Neural progenitor cell (in vitro differentiated cells): ENCODE measurements at regions not wholly inside any gene's neighbourhood (a gene's known extent, or its start where the extent isn't known, plus 50 kb on each side); places are given as distances from the start of the nearest gene placed in this dataset.

Source experiments
- DNase-seq: peaks from one replicate; pipeline ENCODE4 v3.0.0-alpha.2; 2016; ENCODE audit warnings: low spot score
- H2AFZ ChIP-seq: fragments of 200-600 bp; sonication (generic); replicated peaks from 2 replicates; pipeline ENCODE4 v1.6.1; 2016; ENCODE audit warnings: antibody characterized with exemption
- H3F3A ChIP-seq: fragments of 200-600 bp; sonication (generic); 2 replicates; pipeline ENCODE4 v1.6.1; 2016; ENCODE audit warnings: antibody characterized with exemption, low read depth
- H3K27ac ChIP-seq: fragments of 200-600 bp; sonication (generic); 2 replicates; pipeline ENCODE4 v1.5.1; 2016; ENCODE audit warnings: mild to moderate bottlenecking
- H3K27me3 ChIP-seq: fragments of 200-600 bp; sonication (generic); 2 replicates; pipeline ENCODE4 v1.6.1; 2016; ENCODE audit warnings: mild to moderate bottlenecking, moderate library complexity
- H3K36me3 ChIP-seq: fragments of 200-600 bp; sonication (generic); 2 replicates; pipeline ENCODE4 v1.5.1; 2016
- H3K4me1 ChIP-seq: fragments of 200-600 bp; sonication (generic); 2 replicates; pipeline ENCODE4 v1.6.1; 2016; ENCODE audit warnings: mixed run types
- H3K4me2 ChIP-seq: fragments of 200-600 bp; sonication (generic); 2 replicates; pipeline ENCODE4 v1.6.1; 2016
- H3K4me3 ChIP-seq: fragments of 200-600 bp; sonication (generic); 2 replicates; pipeline ENCODE4 v1.5.1; 2016
- H3K79me2 ChIP-seq: fragments of 200-600 bp; sonication (generic); 2 replicates; pipeline ENCODE4 v1.6.1; 2016; ENCODE audit warnings: low read depth
- H3K9ac ChIP-seq: fragments of 200-600 bp; sonication (generic); 2 replicates; pipeline ENCODE4 v1.6.1; 2016
- H3K9me3 ChIP-seq: fragments of 200-600 bp; sonication (generic); 2 replicates; pipeline ENCODE4 v1.5.1; 2016; ENCODE audit warnings: low read depth
- H4K20me1 ChIP-seq: fragments of 200-600 bp; sonication (generic); 2 replicates; pipeline ENCODE4 v1.6.1; 2016; ENCODE audit warnings: low read depth
- H3K27ac Mint-ChIP-seq: 3 replicates; pipeline ENCODE4 v1.8.0; 2021; ENCODE audit warnings: mixed read lengths
- H3K27me3 Mint-ChIP-seq: 2 replicates; pipeline ENCODE4 v1.8.0; 2022; ENCODE audit warnings: low read depth, mild to moderate bottlenecking, inconsistent platforms, moderate library complexity, mixed read lengths; ENCODE audit not compliant: insufficient read depth
- H3K36me3 Mint-ChIP-seq: 3 replicates; pipeline ENCODE4 v1.8.0; 2021; ENCODE audit warnings: mixed read lengths
- H3K4me1 Mint-ChIP-seq: 3 replicates; pipeline ENCODE4 v1.8.0; 2021; ENCODE audit warnings: mixed read lengths
- H3K4me3 Mint-ChIP-seq: 3 replicates; pipeline ENCODE4 v1.8.0; 2021; ENCODE audit warnings: mild to moderate bottlenecking, moderate library complexity, mixed read lengths
- H3K9me3 Mint-ChIP-seq: 3 replicates; pipeline ENCODE4 v1.8.0; 2020; ENCODE audit warnings: mixed read lengths
- EZH2 ChIP-seq: fragments of 200-600 bp; sonication (generic); IDR thresholded peaks from 2 replicates; pipeline ENCODE4 v1.6.1; 2017; ENCODE audit warnings: antibody characterized with exemption, mild to moderate bottlenecking, moderate library complexity
- EZH2phosphoT487 ChIP-seq: fragments of 200-600 bp; sonication (generic); IDR thresholded peaks from 2 replicates; pipeline ENCODE4 v1.6.1; 2017; ENCODE audit warnings: antibody characterized with exemption
- TF ChIP-seq, protein P1 (sequence below): fragments of 200-600 bp; sonication (generic); IDR thresholded peaks from 2 replicates; pipeline ENCODE4 v1.5.1; 2017; ENCODE audit warnings: antibody characterized with exemption, mild to moderate bottlenecking

GRCh38 chr3:178156301-178156700 is 379.9 kb upstream of the KCNMB2 start:
- Mint-ChIP-seq H3K27ac (peak overlapping the region; percentile 19), H3K36me3 (peaks cover 2% of the 10 kb centered on the region), H3K4me3 (no peak overlapping the region), H3K4me1 (peaks cover 17% of the 10 kb centered on the region), H3K27me3 (peaks cover 3% of the 10 kb centered on the region), H3K9me3 (peaks cover 7% of the 10 kb centered on the region)
- Histone ChIP-seq H3K27ac (no peak overlapping the region), H3K9me3 (no peaks in the 10 kb centered on the region), H3K4me1 (peaks cover 16% of the 10 kb centered on the region), H3K4me2 (no peak overlapping the region), H3K4me3 (no peak overlapping the region), H4K20me1 (no peaks in the 10 kb centered on the region), H3K79me2 (no peaks in the 10 kb centered on the region), H2AFZ (no peak overlapping the region), H3K27me3 (no peaks in the 10 kb centered on the region), H3F3A (peaks cover 22% of the 10 kb centered on the region), H3K36me3 (peaks cover 3% of the 10 kb centered on the region), H3K9ac (no peak overlapping the region)
- no peak for DNase-seq
- TF ChIP-seq EZH2, result no peak
- TF ChIP-seq, protein P1, sequence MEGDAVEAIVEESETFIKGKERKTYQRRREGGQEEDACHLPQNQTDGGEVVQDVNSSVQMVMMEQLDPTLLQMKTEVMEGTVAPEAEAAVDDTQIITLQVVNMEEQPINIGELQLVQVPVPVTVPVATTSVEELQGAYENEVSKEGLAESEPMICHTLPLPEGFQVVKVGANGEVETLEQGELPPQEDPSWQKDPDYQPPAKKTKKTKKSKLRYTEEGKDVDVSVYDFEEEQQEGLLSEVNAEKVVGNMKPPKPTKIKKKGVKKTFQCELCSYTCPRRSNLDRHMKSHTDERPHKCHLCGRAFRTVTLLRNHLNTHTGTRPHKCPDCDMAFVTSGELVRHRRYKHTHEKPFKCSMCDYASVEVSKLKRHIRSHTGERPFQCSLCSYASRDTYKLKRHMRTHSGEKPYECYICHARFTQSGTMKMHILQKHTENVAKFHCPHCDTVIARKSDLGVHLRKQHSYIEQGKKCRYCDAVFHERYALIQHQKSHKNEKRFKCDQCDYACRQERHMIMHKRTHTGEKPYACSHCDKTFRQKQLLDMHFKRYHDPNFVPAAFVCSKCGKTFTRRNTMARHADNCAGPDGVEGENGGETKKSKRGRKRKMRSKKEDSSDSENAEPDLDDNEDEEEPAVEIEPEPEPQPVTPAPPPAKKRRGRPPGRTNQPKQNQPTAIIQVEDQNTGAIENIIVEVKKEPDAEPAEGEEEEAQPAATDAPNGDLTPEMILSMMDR, result no peak
- no peak for TF ChIP-seq EZH2phosphoT487

DNA sequence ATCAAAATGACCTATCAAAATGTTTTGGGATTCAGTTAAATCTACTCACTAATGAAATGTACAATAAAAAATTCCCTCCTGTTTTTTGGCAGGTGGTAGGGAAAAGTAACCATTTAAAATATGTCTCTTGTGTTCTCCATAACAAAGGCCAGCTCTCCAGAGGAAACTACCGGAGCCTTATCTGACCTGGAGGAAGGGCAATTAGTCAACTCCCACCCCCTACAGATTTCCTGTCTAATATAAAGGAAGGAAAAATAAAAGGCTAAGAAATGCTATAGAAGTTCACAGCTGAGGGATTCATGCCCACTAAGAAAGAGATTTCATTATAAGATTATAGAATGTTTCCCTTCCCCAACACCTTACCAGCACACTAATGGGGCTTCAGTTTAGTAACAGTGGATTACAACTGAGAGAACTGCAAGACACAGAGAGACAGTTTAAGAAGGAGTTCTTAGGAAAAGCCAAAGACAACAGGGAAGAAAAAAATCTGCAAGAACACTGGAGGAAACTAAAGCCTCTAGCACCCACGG is 376.5 kb upstream of the KCNMB2 start:
- Histone ChIP-seq H3K4me3 (peak overlapping the region; percentile 25), H3K4me2 (peak overlapping the region; percentile 48), H3K4me1 (peaks cover 16% of the 10 kb centered on the region), H4K20me1 (no peaks in the 10 kb centered on the region), H3K9ac (no peak overlapping the region), H3F3A (peaks cover 22% of the 10 kb centered on the region), H3K27me3 (no peaks in the 10 kb centered on the region), H3K79me2 (no peaks in the 10 kb centered on the region), H3K27ac (peak overlapping the region; percentile 83), H2AFZ (no peak overlapping the region), H3K36me3 (peaks cover 4% of the 10 kb centered on the region), H3K9me3 (no peaks in the 10 kb centered on the region)
- peaks cover 4% of the 10 kb centered on the region for H3K36me3 Mint-ChIP-seq
- peak; percentile 39 for DNase-seq
- no peak overlapping the region for H3K4me3 Mint-ChIP-seq
- H3K4me1 Mint-ChIP-seq, result peaks cover 12% of the 10 kb centered on the region
- TF ChIP-seq, protein P1, result no peak
- TF ChIP-seq EZH2 (no peak), EZH2phosphoT487 (no peak)
- H3K27ac Mint-ChIP-seq, result no peak overlapping the region
- peaks cover 19% of the 10 kb centered on the region for H3K9me3 Mint-ChIP-seq
- H3K27me3 Mint-ChIP-seq, result peaks cover 3% of the 10 kb centered on the region

DNA sequence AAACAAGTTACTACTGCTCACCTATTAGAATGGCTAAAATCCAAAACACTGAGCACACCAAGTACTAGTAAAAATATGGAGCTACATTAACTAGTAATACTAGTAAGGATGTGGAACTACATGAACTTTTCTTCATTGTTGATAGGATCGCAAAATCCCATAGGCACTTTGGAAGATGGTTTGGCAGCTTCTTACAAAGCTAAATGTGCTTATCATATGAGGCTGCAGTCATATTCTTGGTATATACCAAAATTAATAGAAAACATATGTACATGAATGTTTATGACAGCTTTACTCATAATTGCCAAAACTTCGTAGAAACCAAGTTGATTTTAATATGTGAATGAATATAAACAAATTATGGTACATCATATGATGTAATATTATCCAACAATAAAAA is 366.8 kb upstream of the KCNMB2 start:
- H3K9me3 Mint-ChIP-seq, result peaks cover 9% of the 10 kb centered on the region
- H3K27me3 ChIP-seq, result no peaks in the 10 kb centered on the region

More for the DNA sequence above, 366.8 kb upstream of the KCNMB2 start:
- Histone ChIP-seq H3K4me1 (no peaks in the 10 kb centered on the region), H4K20me1 (no peaks in the 10 kb centered on the region), H3K9ac (no peak overlapping the region), H3K4me3 (no peak overlapping the region), H3K4me2 (no peak overlapping the region), H3K79me2 (no peaks in the 10 kb centered on the region), H2AFZ (no peak overlapping the region), H3K36me3 (no peaks in the 10 kb centered on the region), H3F3A (no peaks in the 10 kb centered on the region), H3K9me3 (no peaks in the 10 kb centered on the region), H3K27ac (no peak overlapping the region)
- DNase-seq, result no peak
- Mint-ChIP-seq H3K27me3 (no peaks in the 10 kb centered on the region), H3K27ac (no peak overlapping the region), H3K4me1 (no peaks in the 10 kb centered on the region), H3K4me3 (no peak overlapping the region), H3K36me3 (no peaks in the 10 kb centered on the region)
- no peak for TF ChIP-seq EZH2phosphoT487
- TF ChIP-seq EZH2, result no peak
- TF ChIP-seq, protein P1, result no peak
